Trophoblast cell (in vitro differentiated cells and primary cell): ENCODE measurements at regions not wholly inside any gene's neighbourhood (a gene's known extent, or its start where the extent isn't known, plus 50 kb on each side); places are given as distances from the start of the nearest gene placed in this dataset.

Experiments
- DNase-seq, 2 donors: peaks; one replicate each; pipeline ENCODE4 v3.0.0-alpha.2; 2016
- H2AFZ ChIP-seq: 2 replicates; pipeline ENCODE4 v1.6.1; 2013; ENCODE audit warnings: low read length, moderate library complexity, mild to moderate bottlenecking; ENCODE audit not compliant: insufficient read depth, poor library complexity
- H2AK5ac ChIP-seq: 2 replicates; pipeline ENCODE4 v1.6.1; 2013; ENCODE audit warnings: mild to moderate bottlenecking, low read length
- H2BK120ac ChIP-seq: 2 replicates; pipeline ENCODE4 v1.6.1; 2013; ENCODE audit warnings: low read length, mild to moderate bottlenecking, moderate library complexity; ENCODE audit not compliant: insufficient read depth, poor library complexity
- H2BK12ac ChIP-seq: 2 replicates; pipeline ENCODE4 v1.6.1; 2013; ENCODE audit warnings: mild to moderate bottlenecking, low read length, moderate library complexity
- H2BK5ac ChIP-seq: 2 replicates; pipeline ENCODE4 v1.6.1; 2013; ENCODE audit warnings: low read length, low read depth, moderate library complexity, mild to moderate bottlenecking; ENCODE audit not compliant: poor library complexity
- H3K14ac ChIP-seq: 2 replicates; pipeline ENCODE4 v1.6.1; 2013; ENCODE audit warnings: mild to moderate bottlenecking, low read length
- H3K18ac ChIP-seq: 2 replicates; pipeline ENCODE4 v1.6.1; 2013; ENCODE audit warnings: mild to moderate bottlenecking, low read length
- H3K23ac ChIP-seq: 2 replicates; pipeline ENCODE4 v1.6.1; 2013; ENCODE audit warnings: low read length
- H3K27ac ChIP-seq: 2 replicates; pipeline ENCODE4 v1.5.1; 2013; ENCODE audit warnings: low read depth, mild to moderate bottlenecking, inconsistent platforms, low read length, moderate library complexity
- H3K27me3 ChIP-seq: 2 replicates; pipeline ENCODE4 v1.6.1; 2013; ENCODE audit warnings: inconsistent platforms, mild to moderate bottlenecking, low read length, moderate library complexity; ENCODE audit not compliant: insufficient read depth
- H3K36me3 ChIP-seq, 2 experiments: 1 replicate in 1 of 2; 2 replicates in 1 of 2; pipeline ENCODE4 v1.6.1; 2013; ENCODE audit warnings: low read length in 2 of 2, mild to moderate bottlenecking in 2 of 2, moderate library complexity in 1 of 2; ENCODE audit not compliant: insufficient read depth in 2 of 2, control insufficient read depth in 1 of 2
- H3K4ac ChIP-seq: 2 replicates; pipeline ENCODE4 v1.6.1; 2013; ENCODE audit warnings: low read depth, mild to moderate bottlenecking, low read length, moderate library complexity
- H3K4me1 ChIP-seq, 2 experiments: 1 replicate in 1 of 2; 2 replicates in 1 of 2; pipeline ENCODE4 v1.6.1; 2013; ENCODE audit warnings: low read length in 2 of 2, mild to moderate bottlenecking in 2 of 2, moderate library complexity in 1 of 2; ENCODE audit not compliant: insufficient read depth in 2 of 2, control insufficient read depth in 1 of 2
- H3K4me2 ChIP-seq: 2 replicates; pipeline ENCODE4 v1.6.1; 2013; ENCODE audit warnings: inconsistent platforms, mild to moderate bottlenecking, low read length, moderate library complexity
- H3K4me3 ChIP-seq: 2 replicates; pipeline ENCODE4 v1.5.1; 2013; ENCODE audit warnings: mild to moderate bottlenecking, low read depth, low read length, inconsistent platforms
- H3K79me1 ChIP-seq: one replicate; pipeline ENCODE4 v1.6.1; 2013; ENCODE audit warnings: low read length
- H3K79me2 ChIP-seq: 2 replicates; pipeline ENCODE4 v1.6.1; 2013; ENCODE audit warnings: low read length, mild to moderate bottlenecking; ENCODE audit not compliant: control insufficient read depth, insufficient read depth, poor library complexity
- H3K9ac ChIP-seq: 2 replicates; pipeline ENCODE4 v1.6.1; 2013; ENCODE audit warnings: mild to moderate bottlenecking, low read length
- H3K9me3 ChIP-seq: 2 replicates; pipeline ENCODE4 v1.6.1; 2013; ENCODE audit warnings: low read depth, mild to moderate bottlenecking, control low read depth, inconsistent platforms, low read length; ENCODE audit not compliant: insufficient read depth
- H4K12ac ChIP-seq: 2 replicates; pipeline ENCODE4 v1.6.1; 2013; ENCODE audit warnings: low read depth, mild to moderate bottlenecking, low read length, moderate library complexity
- H4K8ac ChIP-seq: 2 replicates; pipeline ENCODE4 v1.6.1; 2013; ENCODE audit warnings: low read depth, mild to moderate bottlenecking, low read length, moderate library complexity
- H4K91ac ChIP-seq: one replicate; pipeline ENCODE4 v1.6.1; 2013; ENCODE audit warnings: low read depth, mild to moderate bottlenecking, low read length, moderate library complexity
- WGBS: extraction: QIAGEN DNeasy Blood & Tissue Kit; methylation state at CpG from one replicate; pipeline ENCODE4 v1.1.7; 2013; ENCODE audit warnings: missing lambda C conversion rate; ENCODE audit not compliant: insufficient read length, insufficient coverage; ENCODE audit errors: extremely low coverage; 5-methylcytosine and 5-hydroxymethylcytosine counted together

DNA sequence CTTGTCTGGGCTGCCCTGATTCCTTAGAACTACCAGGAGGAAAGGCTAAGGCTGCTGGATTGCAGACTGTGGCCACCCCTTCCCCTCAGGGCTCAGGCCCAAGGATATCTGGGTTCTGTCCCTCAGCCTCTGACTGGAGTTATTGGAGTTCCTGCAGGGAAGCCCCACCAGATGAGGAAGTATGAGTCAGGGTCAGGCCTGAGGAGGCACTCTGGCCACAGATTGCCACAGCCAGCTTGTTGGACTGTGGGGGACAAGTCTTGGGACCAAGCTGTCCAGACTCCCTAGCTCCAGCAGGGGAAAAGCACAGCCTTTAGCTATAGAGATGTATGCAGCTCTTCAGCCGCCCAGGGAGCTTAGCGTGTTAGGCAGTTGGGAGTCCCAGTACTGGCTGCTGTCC lies 381.9 kb upstream of the TOM1L1 start:
- H3K4me2 ChIP-seq = no peak overlapping the region
- no peak overlapping the region for H3K14ac ChIP-seq
- no peak overlapping the region for H3K23ac ChIP-seq
- no peak overlapping the region for H3K4ac ChIP-seq
- no peaks in the 10 kb centered on the region for H3K9me3 ChIP-seq
- H4K8ac ChIP-seq = peak overlapping the region; percentile 20
- no peaks in the 10 kb centered on the region for H3K27me3 ChIP-seq
- no peak overlapping the region for H3K4me3 ChIP-seq
- WGBS = no CpG with 5 or more reads among the region's 2 CpGs
- H2BK120ac ChIP-seq = no peak overlapping the region
- no peak overlapping the region for H3K9ac ChIP-seq
- H2AFZ ChIP-seq = no peak overlapping the region
- H4K12ac ChIP-seq = no peak overlapping the region
- no peak overlapping the region for H2AK5ac ChIP-seq
- H3K18ac ChIP-seq = no peak overlapping the region
- H3K79me2 ChIP-seq = no peaks in the 10 kb centered on the region
- H3K36me3 ChIP-seq = no peaks in the 10 kb centered on the region
- peaks cover 6% of the 10 kb centered on the region in 2 experiments for H3K4me1 ChIP-seq
- H2BK12ac ChIP-seq = no peak overlapping the region
- no peak overlapping the region for H2BK5ac ChIP-seq
- no peak overlapping the region for H3K27ac ChIP-seq
- H3K79me1 ChIP-seq = no peaks in the 10 kb centered on the region
- no peak overlapping the region for H4K91ac ChIP-seq
- DNase-seq = no peak

DNA sequence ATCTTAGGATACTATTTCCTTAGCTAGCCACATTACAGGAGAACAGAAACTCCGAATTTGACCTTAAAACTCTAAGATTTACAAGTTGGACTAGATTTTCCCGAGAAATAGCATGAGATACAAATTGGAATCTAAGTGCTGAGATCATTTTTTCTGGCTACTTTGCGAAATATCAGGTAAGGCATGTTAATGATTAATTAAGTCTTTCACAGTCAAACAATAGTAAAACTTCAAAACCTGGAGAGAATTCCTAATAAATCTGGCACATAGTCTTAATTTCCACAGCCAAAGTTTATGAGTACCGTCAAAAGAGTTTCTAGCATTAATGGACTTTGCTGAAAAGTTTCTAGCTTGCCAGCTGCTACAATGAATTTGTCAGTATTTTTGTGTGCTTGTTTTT lies 379.5 kb upstream of the TOM1L1 start:
- no peak for DNase-seq
- Histone ChIP-seq H3K27me3 (no peaks in the 10 kb centered on the region), H3K4ac (no peak overlapping the region), H3K4me2 (no peak overlapping the region), H4K91ac (no peak overlapping the region), H3K9ac (no peak overlapping the region), H2BK120ac (no peak overlapping the region), H3K4me1 (peaks cover 6% of the 10 kb centered on the region in 2 experiments), H3K79me2 (no peaks in the 10 kb centered on the region), H4K12ac (no peak overlapping the region), H3K27ac (no peak overlapping the region), H2BK12ac (no peak overlapping the region), H3K18ac (no peak overlapping the region), H2AFZ (no peak overlapping the region), H3K14ac (no peak overlapping the region), H2BK5ac (no peak overlapping the region), H3K79me1 (no peaks in the 10 kb centered on the region), H3K9me3 (no peaks in the 10 kb centered on the region), H3K4me3 (no peak overlapping the region), H4K8ac (no peak overlapping the region), H2AK5ac (no peak overlapping the region), H3K36me3 (no peaks in the 10 kb centered on the region), H3K23ac (no peak overlapping the region)
- WGBS = no CpG with 5 or more reads among the region's 4 CpGs

GRCh38 chr17:54524501-54524900 lies 376.2 kb upstream of the TOM1L1 start:
- WGBS = no CpG with 5 or more reads among the region's 2 CpGs
- no peak overlapping the region for H3K4ac ChIP-seq
- no peak overlapping the region for H4K12ac ChIP-seq
- no peak overlapping the region for H3K27ac ChIP-seq
- H2BK120ac ChIP-seq = no peak overlapping the region
- no peak overlapping the region for H2AK5ac ChIP-seq
- H4K8ac ChIP-seq = no peak overlapping the region
- H3K14ac ChIP-seq = no peak overlapping the region
- H2BK12ac ChIP-seq = no peak overlapping the region
- no peak overlapping the region for H3K18ac ChIP-seq
- H3K27me3 ChIP-seq = no peaks in the 10 kb centered on the region
- H3K9me3 ChIP-seq = no peaks in the 10 kb centered on the region
- H3K4me2 ChIP-seq = no peak overlapping the region
- H3K9ac ChIP-seq = no peak overlapping the region
- H3K4me3 ChIP-seq = no peak overlapping the region
- no peak overlapping the region for H2BK5ac ChIP-seq
- DNase-seq = no peak
- H4K91ac ChIP-seq = no peak overlapping the region
- no peaks in the 10 kb centered on the region for H3K79me2 ChIP-seq
- H3K79me1 ChIP-seq = no peaks in the 10 kb centered on the region
- H3K4me1 ChIP-seq = no peaks in the 10 kb centered on the region
- H3K23ac ChIP-seq = no peak overlapping the region
- H3K36me3 ChIP-seq = no peaks in the 10 kb centered on the region
- H2AFZ ChIP-seq = no peak overlapping the region

DNA sequence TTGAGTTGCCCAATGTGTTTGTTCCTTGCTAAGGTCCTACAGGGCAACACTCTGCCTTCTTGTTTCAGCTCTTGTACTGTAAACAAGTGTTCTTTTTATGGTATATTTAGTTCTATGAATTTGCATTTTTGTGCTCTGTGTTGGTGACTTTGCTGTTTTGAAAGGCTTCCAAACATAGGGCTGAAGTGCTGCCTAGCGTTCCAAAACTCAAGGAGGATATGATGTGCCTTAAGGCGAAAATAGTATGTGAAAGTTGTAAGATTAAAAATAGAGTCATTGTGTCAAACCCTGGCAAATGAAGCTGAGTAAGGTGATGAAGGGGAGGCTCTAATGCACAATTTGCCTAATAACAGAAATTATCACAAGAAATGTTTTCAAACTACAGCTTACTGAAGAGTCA lies 372.7 kb upstream of the TOM1L1 start:
- no peak overlapping the region for H3K18ac ChIP-seq
- H3K9ac ChIP-seq = no peak overlapping the region
- no peaks in the 10 kb centered on the region for H3K4me1 ChIP-seq
- no peak overlapping the region for H2BK120ac ChIP-seq
- H3K4ac ChIP-seq = no peak overlapping the region
- no peak overlapping the region for H2AFZ ChIP-seq
- H2AK5ac ChIP-seq = no peak overlapping the region
- H3K23ac ChIP-seq = no peak overlapping the region
- H4K12ac ChIP-seq = no peak overlapping the region
- no peak overlapping the region for H2BK12ac ChIP-seq
- H3K14ac ChIP-seq = no peak overlapping the region
- H3K9me3 ChIP-seq = no peaks in the 10 kb centered on the region
- H3K79me2 ChIP-seq = no peaks in the 10 kb centered on the region
- no CpG with 5 or more reads among the region's 2 CpGs for WGBS
- H3K36me3 ChIP-seq = no peaks in the 10 kb centered on the region
- H3K79me1 ChIP-seq = no peaks in the 10 kb centered on the region
- H4K8ac ChIP-seq = no peak overlapping the region
- no peak overlapping the region for H2BK5ac ChIP-seq
- no peak overlapping the region for H3K27ac ChIP-seq
- H3K4me3 ChIP-seq = no peak overlapping the region
- DNase-seq = no peak
- H4K91ac ChIP-seq = no peak overlapping the region
- H3K4me2 ChIP-seq = no peak overlapping the region
- no peaks in the 10 kb centered on the region for H3K27me3 ChIP-seq
